SK-N-SH (cell line): ENCODE measurements at regions not wholly inside any gene's neighbourhood (a gene's known extent, or its start where the extent isn't known, plus 50 kb on each side); places are given as distances from the start of the nearest gene placed in this dataset.
A peak's percentile ranks its signal among the peaks of the same experiment; 100 is the strongest.

Source experiments
- CTCF ChIA-PET: fragments of 300-600, 350-600 bp; formaldehyde crosslinking; extraction: SDS; loops from one replicate; lab custom pipeline; 2021; lab: Yijun Ruan, JAX
- POLR2A ChIA-PET: fragments of 350-600 bp; sonication (Branson Sonifier 250); formaldehyde crosslinking; extraction: SDS; loops from one replicate; lab custom pipeline; 2020; ENCODE audit warnings: antibody characterized with exemption, inconsistent platforms; lab: Yijun Ruan, JAX
- DNase-seq: peaks from one replicate; pipeline ENCODE4 v3.0.0; 2012
- H2AFZ ChIP-seq: fragments of 200-600 bp; sonication (generic); 2 replicates; pipeline ENCODE4 v1.8.1; 2016; ENCODE audit warnings: antibody characterized with exemption, mild to moderate bottlenecking, low read depth
- H3F3A ChIP-seq: fragments of 200-600 bp; sonication (generic); replicated peaks from 2 replicates; pipeline ENCODE3; 2016; ENCODE audit warnings: antibody characterized with exemption, mild to moderate bottlenecking; ENCODE audit not compliant: insufficient read depth
- H3K27ac ChIP-seq, 2 experiments: fragments of 200-500 bp in 1 of 2; fragments of 200-600 bp in 1 of 2; sonication (Bioruptor generic) in 1 of 2; sonication (generic), shearing (Covaris generic) in 1 of 2; 2 replicates each; pipeline versions ENCODE4 v1.5.1 to v1.6.1; 2014 to 2016; ENCODE audit warnings: low read depth in 2 of 2, inconsistent platforms in 1 of 2, low read length in 1 of 2, mild to moderate bottlenecking in 1 of 2, mixed read lengths in 1 of 2
- H3K27me3 ChIP-seq: fragments of 200-600 bp; sonication (generic), shearing (Covaris generic); 2 replicates; pipeline ENCODE4 v1.6.1; 2016; ENCODE audit warnings: mixed run types; ENCODE audit not compliant: insufficient read depth
- H3K36me3 ChIP-seq, 2 experiments: fragments of 200-500 bp in 1 of 2; fragments of 200-600 bp in 1 of 2; sonication (Bioruptor generic) in 1 of 2; sonication (generic) in 1 of 2; replicated peaks in 1 of 2; 2 replicates each; pipeline versions ENCODE3 to v1.5.1; 2014 to 2016; ENCODE audit warnings: low read length in 1 of 2, mild to moderate bottlenecking in 1 of 2; ENCODE audit not compliant: insufficient read depth in 2 of 2, control insufficient read depth in 1 of 2
- H3K4me1 ChIP-seq, 2 experiments: fragments of 200-500 bp in 1 of 2; fragments of 200-600 bp in 1 of 2; sonication (Bioruptor generic) in 1 of 2; sonication (generic), shearing (Covaris generic) in 1 of 2; 2 replicates each; pipeline versions ENCODE4 v1.5.1 to v1.6.1; 2014 to 2016; ENCODE audit warnings: low read depth in 1 of 2, low read length in 1 of 2, mixed run types in 1 of 2; ENCODE audit not compliant: insufficient read depth in 2 of 2, control insufficient read depth in 1 of 2
- H3K4me2 ChIP-seq: fragments of 200-600 bp; sonication (generic), shearing (Covaris generic); 2 replicates; pipeline ENCODE4 v1.6.1; 2017; ENCODE audit warnings: mixed run types
- H3K4me3 ChIP-seq, 2 experiments: fragments of 200-500 bp in 1 of 2; fragments of 200-600 bp in 1 of 2; sonication (Bioruptor generic) in 1 of 2; sonication (generic), shearing (Covaris generic) in 1 of 2; 2 replicates each; pipeline versions ENCODE4 v1.5.1 to v1.8.1; 2014 to 2016; ENCODE audit warnings: low read depth in 2 of 2, inconsistent platforms in 1 of 2, low read length in 1 of 2, mild to moderate bottlenecking in 1 of 2, mixed read lengths in 1 of 2, moderate library complexity in 1 of 2
- H3K79me2 ChIP-seq: fragments of 200-600 bp; sonication (generic); 2 replicates; pipeline ENCODE4 v1.8.1; 2017; ENCODE audit warnings: mild to moderate bottlenecking; ENCODE audit not compliant: insufficient read depth
- H3K9ac ChIP-seq: fragments of 200-600 bp; sonication (generic); 2 replicates; pipeline ENCODE4 v1.6.1; 2017; ENCODE audit warnings: mixed run types
- H3K9me2 ChIP-seq: fragments of 200-600 bp; sonication (generic); 2 replicates; pipeline ENCODE4 v1.6.1; 2017; ENCODE audit warnings: mixed run types
- H3K9me3 ChIP-seq: fragments of 200-600 bp; sonication (generic); 2 replicates; pipeline ENCODE4 v1.6.1; 2017; ENCODE audit warnings: mixed run types, mild to moderate bottlenecking, moderate library complexity
- H4K20me1 ChIP-seq: fragments of 200-600 bp; sonication (generic); 2 replicates; pipeline ENCODE4 v1.6.1; 2017; ENCODE audit warnings: mild to moderate bottlenecking, mixed run types; ENCODE audit not compliant: insufficient read depth
- CTCF ChIP-seq: fragments of 200-600 bp; sonication (generic); IDR thresholded peaks from 2 replicates; pipeline ENCODE4 v1.6.1; 2017; ENCODE audit warnings: antibody characterized with exemption, mild to moderate bottlenecking, moderate library complexity
- EP300 ChIP-seq, 2 experiments: IDR thresholded peaks; 2 replicates each; pipeline versions ENCODE4 v1.4.0 to v1.6.1; 2012; ENCODE audit warnings: borderline replicate concordance in 1 of 2, low read depth in 1 of 2, low read length in 1 of 2
- FOXJ3 ChIP-seq: sonication (generic); formaldehyde crosslinking; IDR thresholded peaks from 2 replicates; pipeline ENCODE4 v1.5.1; 2020; ENCODE audit warnings: mild to moderate bottlenecking, missing genetic modification reagents
- FOXM1 ChIP-seq: IDR thresholded peaks from 2 replicates; pipeline ENCODE4 v1.4.0; 2012; ENCODE audit warnings: low read depth, mild to moderate bottlenecking
- POLR2AphosphoS5 ChIP-seq: IDR thresholded peaks from 2 replicates; pipeline ENCODE4 v1.6.1; 2012; ENCODE audit warnings: low read depth, low read length
- REST ChIP-seq: IDR thresholded peaks from 2 replicates; pipeline ENCODE4 v1.6.1; 2012; ENCODE audit warnings: mild to moderate bottlenecking, low read depth, low read length, moderate library complexity
- TEAD4 ChIP-seq: IDR thresholded peaks from 2 replicates; pipeline ENCODE4 v1.4.0; 2012; ENCODE audit warnings: mild to moderate bottlenecking, borderline replicate concordance; ENCODE audit not compliant: insufficient read depth
- YY1 ChIP-seq: IDR thresholded peaks from 2 replicates; pipeline ENCODE4 v1.4.0; 2012; ENCODE audit warnings: low read depth, mild to moderate bottlenecking
- WGBS: methylation state at CpG from one replicate; pipeline ENCODE4 v1.1.6; 2017; ENCODE audit warnings: low lambda C conversion rate; 5-methylcytosine and 5-hydroxymethylcytosine counted together
- TF ChIP-seq, protein P1 (sequence below): fragments of 150-350 bp; IDR thresholded peaks from 2 replicates; pipeline ENCODE4 v1.6.1; 2016; ENCODE audit warnings: mild to moderate bottlenecking, low read depth, low read length

- ChIA-PET CTCF (interaction anchor here (0.7 kb wide), 1 partner anchor 382 kb away, joined by 3 read pairs; no protein-coding TSS in a partner anchor), POLR2A (no interaction called here)
- no peak for TF ChIP-seq EP300 (IDR thresholded peaks at IDR 0.05; ENCODE audit: borderline replicate concordance in 1 of 2, low read depth in 1 of 2, low read length in 1 of 2)
- TF ChIP-seq REST, result peak; percentile 88
- Histone ChIP-seq H4K20me1 (no peaks in the 10 kb centered on the region), H3K79me2 (no peaks in the 10 kb centered on the region), H3K9me2 (no peaks in the 10 kb centered on the region), H3K9ac (no peak overlapping the region), H3K27me3 (no peaks in the 10 kb centered on the region), H3K9me3 (no peaks in the 10 kb centered on the region), H3K27ac (no peak overlapping the region), H3K4me2 (no peak overlapping the region), H3K4me3 (no peak overlapping the region), H2AFZ (no peak overlapping the region), H3K36me3 (no peaks in the 10 kb centered on the region), H3F3A (no peaks in the 10 kb centered on the region), H3K4me1 (no peaks in the 10 kb centered on the region)
- 23% methylated on average over 5 of the region's 5 CpGs for WGBS
- DNase-seq, result no peak
Measured at GRCh38 chr15:61584410-61584809, 355.3 kb upstream of the RORA start.

- H2AFZ ChIP-seq, result no peak overlapping the region
- H3K4me3 ChIP-seq, result no peak overlapping the region
- TF ChIP-seq CTCF, result no peak
- TF ChIP-seq YY1, result no peak
- TF ChIP-seq POLR2AphosphoS5, result no peak
- no peak for TF ChIP-seq FOXM1
- TF ChIP-seq TEAD4, result no peak
- no peak for TF ChIP-seq FOXJ3 (CRISPR knock-in tag)
- TF ChIP-seq, protein P1, sequence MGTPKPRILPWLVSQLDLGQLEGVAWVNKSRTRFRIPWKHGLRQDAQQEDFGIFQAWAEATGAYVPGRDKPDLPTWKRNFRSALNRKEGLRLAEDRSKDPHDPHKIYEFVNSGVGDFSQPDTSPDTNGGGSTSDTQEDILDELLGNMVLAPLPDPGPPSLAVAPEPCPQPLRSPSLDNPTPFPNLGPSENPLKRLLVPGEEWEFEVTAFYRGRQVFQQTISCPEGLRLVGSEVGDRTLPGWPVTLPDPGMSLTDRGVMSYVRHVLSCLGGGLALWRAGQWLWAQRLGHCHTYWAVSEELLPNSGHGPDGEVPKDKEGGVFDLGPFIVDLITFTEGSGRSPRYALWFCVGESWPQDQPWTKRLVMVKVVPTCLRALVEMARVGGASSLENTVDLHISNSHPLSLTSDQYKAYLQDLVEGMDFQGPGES, result no peak
- H3K9ac ChIP-seq, result no peak overlapping the region
- H3K9me3 ChIP-seq, result no peaks in the 10 kb centered on the region
- H3K27me3 ChIP-seq, result no peaks in the 10 kb centered on the region
- no peak overlapping the region for H3K27ac ChIP-seq
- CTCF ChIA-PET, result no interaction called here
- no peaks in the 10 kb centered on the region for H3F3A ChIP-seq
- no peaks in the 10 kb centered on the region for H3K4me1 ChIP-seq
- POLR2A ChIA-PET, result no interaction called here
- no peaks in the 10 kb centered on the region for H3K79me2 ChIP-seq
- no peaks in the 10 kb centered on the region for H4K20me1 ChIP-seq
- no peak overlapping the region for H3K4me2 ChIP-seq
- no peak for DNase-seq
- no peaks in the 10 kb centered on the region for H3K36me3 ChIP-seq
- 6% methylated on average over 1 of the region's 1 CpG for WGBS
- H3K9me2 ChIP-seq, result no peaks in the 10 kb centered on the region
Measured at GRCh38 chr15:61582092-61582491, 353.0 kb upstream of the RORA start.
